ENCODE measurements at regions not wholly inside any gene's neighbourhood (a gene's known extent, or its start where the extent isn't known, plus 50 kb on each side); places are given as distances from the start of the nearest gene placed in this dataset.

GRCh38 chr3:115533218-115533617 is 90.1 kb upstream of the GAP43 start:
- no peak for TF ChIP-seq RAD21 (conservative IDR thresholded peaks at IDR 0.05 in 1 of 2, IDR thresholded peaks at IDR 0.05 in 1 of 2)
- TF ChIP-seq SMC3 (IDR thresholded peaks at IDR 0.05): no peak
- no peak for TF ChIP-seq CTCF (IDR thresholded peaks at IDR 0.05)

All from A549 (cell line).